GM12892 (cell line): ENCODE measurements at regions not wholly inside any gene's neighbourhood (a gene's known extent, or its start where the extent isn't known, plus 50 kb on each side); places are given as distances from the start of the nearest gene placed in this dataset.

Experiments used
- DNase-seq: peaks from one replicate; pipeline ENCODE4 v3.0.0; 2011; ENCODE audit not compliant: insufficient read length
- FAIRE-seq: peaks from 2 replicates; lab custom pipeline; 2011; peaks lifted over from hg19 to GRCh38; lab: Jason Lieb, UNC
- POLR2A ChIP-seq: IDR thresholded peaks from 2 replicates; pipeline ENCODE4 v1.6.1; 2011; ENCODE audit warnings: low read depth, low read length, control low read depth
- POLR2AphosphoS5 ChIP-seq: IDR thresholded peaks from 2 replicates; pipeline ENCODE4 v1.6.1; 2011; ENCODE audit warnings: low read depth, low read length, control low read depth
- TAF1 ChIP-seq: IDR thresholded peaks from 2 replicates; pipeline ENCODE4 v1.6.1; 2011; ENCODE audit warnings: low read depth, mild to moderate bottlenecking, control low read depth, low read length, borderline replicate concordance

DNA sequence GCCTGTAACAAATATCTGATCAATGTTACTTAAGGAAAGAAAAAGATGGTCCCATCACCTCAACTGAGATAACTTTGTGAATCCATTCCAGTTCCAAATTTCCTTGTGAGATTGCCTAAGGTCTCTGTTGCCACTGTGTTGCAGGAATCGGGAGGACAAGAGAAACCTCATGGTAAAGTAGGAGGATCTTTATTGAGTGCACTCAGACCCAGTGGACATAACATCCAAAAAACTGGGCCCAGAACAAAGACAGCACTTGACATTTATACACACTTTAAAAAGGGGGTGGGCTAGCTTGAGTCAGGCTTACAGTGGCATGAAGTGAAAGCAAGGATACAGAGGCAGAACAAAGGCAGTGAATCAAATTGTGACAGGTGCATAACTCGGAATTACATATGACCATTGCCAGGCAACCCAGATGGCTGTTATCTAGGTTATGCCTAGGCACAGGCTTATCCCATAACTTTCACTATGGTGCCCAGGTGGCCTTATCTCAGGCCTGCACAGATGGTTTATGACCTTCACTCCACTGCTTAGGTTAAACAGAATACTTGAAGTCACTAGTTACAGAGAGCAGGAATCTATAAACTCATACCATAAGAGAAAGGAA lies 459.4 kb upstream of the PCDH20 start:
- DNase-seq (no peak), FAIRE-seq (no peak)
- no peak for TF ChIP-seq POLR2AphosphoS5
- TF ChIP-seq POLR2A, result no peak
- no peak for TF ChIP-seq TAF1

GRCh38 chr13:61873717-61874116 lies 458.1 kb upstream of the PCDH20 start:
- DNase-seq, result no peak
- FAIRE-seq, result no peak
- TF ChIP-seq TAF1, result no peak
- TF ChIP-seq POLR2A, result no peak
- no peak for TF ChIP-seq POLR2AphosphoS5

DNA sequence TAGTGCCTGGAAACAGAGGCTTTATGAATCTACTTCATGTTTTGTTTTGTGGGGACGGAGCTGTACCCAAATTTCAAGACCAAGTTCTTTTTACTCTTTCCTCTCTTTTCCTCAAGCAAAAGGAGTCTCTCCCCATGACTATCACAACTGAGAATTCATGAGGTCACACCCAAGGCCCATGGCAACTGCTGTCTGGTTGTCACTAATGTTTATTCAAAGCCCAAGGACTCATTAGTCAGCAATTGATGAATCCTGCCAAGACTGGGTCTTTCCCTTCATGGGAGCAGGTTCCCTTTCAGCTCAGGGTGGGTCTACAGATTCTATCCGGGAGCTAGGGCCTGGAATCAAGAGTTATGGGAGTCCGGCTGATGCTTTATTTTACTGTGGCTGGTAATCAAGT lies 441.5 kb upstream of the PCDH20 start:
- no peak for TF ChIP-seq POLR2A
- FAIRE-seq, result no peak
- DNase-seq, result no peak

DNA sequence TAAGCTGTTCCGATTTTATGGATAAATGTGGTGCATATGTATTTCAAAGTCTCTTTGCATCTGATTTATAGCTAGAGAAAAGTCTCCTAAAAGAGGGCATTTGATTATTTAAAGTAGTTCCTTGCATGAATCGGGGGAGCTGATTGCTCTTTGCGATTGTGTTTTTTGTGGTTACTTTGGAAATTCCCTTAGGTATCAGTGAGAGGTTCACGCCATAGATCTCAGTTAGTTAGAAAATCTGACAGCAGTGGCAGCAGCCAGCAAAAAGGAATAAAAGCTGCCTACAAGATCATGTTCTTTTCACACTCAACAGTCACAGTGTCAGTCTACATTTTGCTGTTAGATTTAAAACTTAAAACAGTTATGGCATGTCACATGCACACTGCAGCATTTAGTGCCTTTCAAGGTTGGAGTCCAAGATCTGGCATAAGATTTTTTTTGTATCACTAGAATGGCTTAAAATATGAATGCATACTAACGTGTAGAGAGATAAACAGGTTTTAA lies 436.5 kb upstream of the PCDH20 start:
- FAIRE-seq (no peak), DNase-seq (no peak)
- TF ChIP-seq TAF1, result no peak
- no peak for TF ChIP-seq POLR2A
- no peak for TF ChIP-seq POLR2AphosphoS5

DNA sequence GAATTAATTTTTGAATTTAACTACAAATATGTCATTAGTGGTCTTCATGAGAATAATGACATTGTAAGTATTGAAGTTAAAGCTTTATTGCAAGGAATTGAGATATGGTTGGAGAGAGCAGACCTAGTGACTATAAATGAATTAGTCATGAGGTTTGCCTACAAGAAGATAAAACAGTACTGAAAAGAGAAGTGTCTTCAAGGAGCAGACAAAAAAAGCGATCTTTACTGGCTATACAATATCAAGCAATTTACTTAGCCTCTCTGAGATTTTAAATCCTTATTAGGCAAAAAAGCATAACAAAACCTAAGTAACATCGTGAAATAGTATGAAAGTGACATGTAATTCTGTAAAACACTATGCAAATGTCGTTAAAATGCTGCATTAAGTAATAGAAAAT lies 435.1 kb upstream of the PCDH20 start:
- FAIRE-seq (no peak), DNase-seq (no peak)
- no peak for TF ChIP-seq POLR2A
- TF ChIP-seq POLR2AphosphoS5, result no peak
- no peak for TF ChIP-seq TAF1

DNA sequence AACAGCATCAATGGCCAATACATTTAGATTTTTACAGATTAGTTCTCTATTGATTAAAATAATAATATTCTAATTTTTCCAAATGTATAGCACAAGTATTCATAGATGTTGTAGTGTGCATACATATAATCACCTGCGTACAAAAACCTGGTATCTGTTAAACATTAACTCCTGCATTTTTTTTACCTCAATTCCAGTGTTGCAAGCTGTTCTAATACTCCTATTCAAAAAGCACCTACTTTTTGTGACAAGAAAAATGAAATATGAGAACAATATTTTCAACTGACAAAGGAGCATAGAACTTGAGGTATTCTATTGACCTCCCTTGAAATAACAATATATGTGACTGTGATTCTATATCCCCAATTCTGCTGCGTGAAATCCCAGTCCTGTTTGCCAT lies 422.9 kb upstream of the PCDH20 start:
- TF ChIP-seq POLR2AphosphoS5, result no peak
- TF ChIP-seq POLR2A, result no peak
- TF ChIP-seq TAF1, result no peak
- DNase-seq (no peak), FAIRE-seq (no peak)

- no peak for DNase-seq
- no peak for TF ChIP-seq POLR2AphosphoS5
- no peak for TF ChIP-seq TAF1
- no peak for TF ChIP-seq POLR2A
- no peak for FAIRE-seq
Observed at GRCh38 chr13:61833228-61833627, 417.6 kb upstream of the PCDH20 start.

GRCh38 chr13:61831026-61831425 lies 415.4 kb upstream of the PCDH20 start:
- DNase-seq, result no peak
- FAIRE-seq, result no peak
- TF ChIP-seq TAF1 (no peak), POLR2AphosphoS5 (no peak), POLR2A (no peak)

- DNase-seq (no peak), FAIRE-seq (no peak)
- TF ChIP-seq TAF1 (no peak), POLR2A (no peak), POLR2AphosphoS5 (no peak)
Observed at GRCh38 chr13:61830475-61830874, 414.8 kb upstream of the PCDH20 start.

DNA sequence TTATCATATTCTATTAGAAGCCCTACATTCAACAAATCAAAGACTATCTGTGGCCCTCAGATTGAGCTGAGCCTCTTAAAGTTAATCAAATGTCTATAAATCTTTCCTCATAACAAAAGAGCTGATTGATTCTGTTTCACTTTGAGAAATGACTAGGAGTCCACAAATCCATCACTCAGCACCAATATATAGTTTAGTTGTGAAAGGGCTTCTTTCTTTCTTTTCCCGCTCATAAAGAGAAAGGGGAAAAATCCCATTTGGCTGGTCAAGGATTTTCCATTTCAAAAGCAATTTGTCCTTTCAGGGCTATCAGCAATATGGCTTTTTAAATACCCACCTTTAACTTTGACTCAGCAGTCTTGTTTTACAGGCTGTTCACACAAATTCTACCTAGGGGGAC lies 408.5 kb upstream of the PCDH20 start:
- FAIRE-seq, result no peak
- TF ChIP-seq TAF1, result no peak
- DNase-seq, result no peak

DNA sequence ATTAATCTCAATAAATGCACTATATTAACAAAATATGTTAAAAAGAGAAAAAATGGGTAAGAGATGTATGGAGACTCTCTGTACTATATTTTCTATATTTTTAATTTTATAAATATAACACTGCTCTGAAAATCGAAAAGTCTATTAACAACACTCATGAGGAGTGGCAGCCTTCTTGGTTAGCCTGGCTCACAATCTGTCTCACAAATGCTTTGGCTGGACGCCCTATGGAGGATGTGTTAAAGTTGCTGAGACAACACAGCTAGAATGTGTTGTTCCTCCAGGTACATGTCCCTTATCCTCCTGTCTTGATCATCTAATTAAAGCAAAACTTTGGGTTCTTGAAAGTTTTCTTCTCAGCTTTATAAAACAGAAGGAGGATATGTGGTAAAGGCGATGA lies 396.6 kb upstream of the PCDH20 start:
- DNase-seq (no peak), FAIRE-seq (no peak)
- TF ChIP-seq POLR2AphosphoS5 (no peak), POLR2A (no peak), TAF1 (no peak)

DNA sequence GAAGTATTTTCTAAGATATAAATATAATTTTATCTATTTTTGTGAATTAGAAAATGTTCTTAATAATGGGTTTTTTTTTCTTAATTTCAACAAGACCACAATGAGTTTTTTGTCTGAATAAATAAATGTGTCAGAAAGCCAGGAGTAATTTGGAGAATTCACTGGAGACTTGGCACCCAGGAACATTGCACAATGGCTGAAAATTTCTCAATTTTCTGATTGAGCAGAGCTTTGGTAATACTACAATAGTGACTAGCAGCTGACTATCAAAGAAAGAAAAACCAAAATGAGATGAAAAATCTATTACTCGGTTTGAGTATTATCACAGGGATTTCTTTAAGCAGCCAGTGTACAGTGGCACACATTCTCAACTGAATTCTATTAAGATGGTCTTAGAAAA lies 394.4 kb upstream of the PCDH20 start:
- FAIRE-seq (no peak), DNase-seq (no peak)
- no peak for TF ChIP-seq POLR2A
- TF ChIP-seq TAF1, result no peak
- no peak for TF ChIP-seq POLR2AphosphoS5
